Gastroesophageal sphincter (tissue), 3 donors: ENCODE measurements at regions not wholly inside any gene's neighbourhood (a gene's known extent, or its start where the extent isn't known, plus 50 kb on each side); places are given as distances from the start of the nearest gene placed in this dataset.

ENCODE experiments used
- EP300 ChIP-seq: sonication (generic); formaldehyde crosslinking; IDR thresholded peaks from one replicate; pipeline ENCODE4 v1.6.1; 2017; ENCODE audit warnings: antibody characterized with exemption, mild to moderate bottlenecking
- POLR2A ChIP-seq, 2 donors: fragments of 450-650 bp; IDR thresholded peaks; one replicate each; pipeline ENCODE4 v1.6.1; 2017; ENCODE audit warnings: antibody characterized with exemption in 2 of 2, mild to moderate bottlenecking in 2 of 2, moderate library complexity in 1 of 2
- POLR2AphosphoS5 ChIP-seq: sonication (generic); formaldehyde crosslinking; IDR thresholded peaks from one replicate; pipeline ENCODE4 v1.6.1; 2017; ENCODE audit warnings: antibody characterized with exemption
- TF ChIP-seq, protein P1 (sequence below), 4 experiments: fragments of 200-600 bp in 2 of 4; fragments of 450-650 bp in 2 of 4; sonication (generic) in 1 of 4; IDR thresholded peaks; one replicate each; pipeline ENCODE4 v1.5.1; 2017 to 2019; ENCODE audit warnings: antibody characterized with exemption in 4 of 4, mild to moderate bottlenecking in 2 of 4, moderate library complexity in 2 of 4

DNA sequence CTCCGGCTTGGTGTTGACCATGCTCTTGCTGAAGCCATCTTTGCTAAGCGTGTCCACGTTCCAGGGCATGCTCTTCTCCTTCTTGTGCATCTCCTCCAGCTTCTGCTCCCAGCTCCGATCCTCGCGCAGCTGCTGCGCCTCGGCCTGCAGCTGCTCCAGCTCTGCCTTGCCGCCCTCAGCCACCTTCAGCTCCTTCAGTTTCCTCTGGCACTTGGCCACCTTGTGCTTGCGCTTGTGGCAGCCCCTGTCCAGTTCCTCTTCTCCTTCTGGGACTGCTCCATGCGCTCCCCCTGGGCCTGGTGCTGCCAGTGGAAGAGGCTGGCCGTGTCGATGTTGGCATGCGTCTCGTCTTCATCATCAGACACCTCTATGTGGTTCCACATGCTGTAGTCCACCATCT is 128.3 kb upstream of the CLINT1 start:
- TF ChIP-seq, protein P1, sequence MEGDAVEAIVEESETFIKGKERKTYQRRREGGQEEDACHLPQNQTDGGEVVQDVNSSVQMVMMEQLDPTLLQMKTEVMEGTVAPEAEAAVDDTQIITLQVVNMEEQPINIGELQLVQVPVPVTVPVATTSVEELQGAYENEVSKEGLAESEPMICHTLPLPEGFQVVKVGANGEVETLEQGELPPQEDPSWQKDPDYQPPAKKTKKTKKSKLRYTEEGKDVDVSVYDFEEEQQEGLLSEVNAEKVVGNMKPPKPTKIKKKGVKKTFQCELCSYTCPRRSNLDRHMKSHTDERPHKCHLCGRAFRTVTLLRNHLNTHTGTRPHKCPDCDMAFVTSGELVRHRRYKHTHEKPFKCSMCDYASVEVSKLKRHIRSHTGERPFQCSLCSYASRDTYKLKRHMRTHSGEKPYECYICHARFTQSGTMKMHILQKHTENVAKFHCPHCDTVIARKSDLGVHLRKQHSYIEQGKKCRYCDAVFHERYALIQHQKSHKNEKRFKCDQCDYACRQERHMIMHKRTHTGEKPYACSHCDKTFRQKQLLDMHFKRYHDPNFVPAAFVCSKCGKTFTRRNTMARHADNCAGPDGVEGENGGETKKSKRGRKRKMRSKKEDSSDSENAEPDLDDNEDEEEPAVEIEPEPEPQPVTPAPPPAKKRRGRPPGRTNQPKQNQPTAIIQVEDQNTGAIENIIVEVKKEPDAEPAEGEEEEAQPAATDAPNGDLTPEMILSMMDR (IDR thresholded peaks at IDR 0.05), result no peak
- no peak for TF ChIP-seq POLR2A (IDR thresholded peaks at IDR 0.05)
- no peak for TF ChIP-seq EP300
- no peak for TF ChIP-seq POLR2AphosphoS5
